ENCODE measurements at regions not wholly inside any gene's neighbourhood (a gene's known extent, or its start where the extent isn't known, plus 50 kb on each side); places are given as distances from the start of the nearest gene placed in this dataset.

- H3K4me1 ChIP-seq (ENCODE audit: control insufficient read depth, extremely low read depth, insufficient read depth, low read length), result no peaks in the 10 kb centered on the region
- TF ChIP-seq CTCF (conservative IDR thresholded peaks at IDR 0.05 in 1 of 2, IDR thresholded peaks at IDR 0.05 in 1 of 2; ENCODE audit: low read depth in 1 of 2, low read length in 2 of 2), result no peak
- no peak for DNase-seq (ENCODE audit: low read depth in 2 of 2)
Observed at GRCh38 chr13:72657379-72657778, 70.0 kb downstream of the MZT1 start.

GRCh38 chr13:72656357-72656756, 71.1 kb downstream of the MZT1 start:
- H3K4me1 ChIP-seq (ENCODE audit: control insufficient read depth, extremely low read depth, insufficient read depth, low read length), result no peaks in the 10 kb centered on the region
- H3K9me3 ChIP-seq (ENCODE audit: control insufficient read depth, insufficient read depth, low read depth, low read length), result no peaks in the 10 kb centered on the region
- H4K20me1 ChIP-seq (ENCODE audit: control insufficient read depth, extremely low read depth, insufficient read depth, low read length), result no peaks in the 10 kb centered on the region
- H3K27me3 ChIP-seq (ENCODE audit: control insufficient read depth, insufficient read depth, low read length), result no peaks in the 10 kb centered on the region
- no peak overlapping the region for H3K4me3 ChIP-seq (replicated peaks in 1 of 4; ENCODE audit: control extremely low read depth in 1 of 4, insufficient read depth in 1 of 4, low read depth in 3 of 4, low read length in 4 of 4)
- H3K79me2 ChIP-seq (ENCODE audit: control insufficient read depth, insufficient read depth, low read length), result no peaks in the 10 kb centered on the region
- TF ChIP-seq EZH2 (IDR thresholded peaks at IDR 0.05; ENCODE audit: low read length, missing control alignments) (no peak), CTCF (conservative IDR thresholded peaks at IDR 0.05 in 1 of 2, IDR thresholded peaks at IDR 0.05 in 1 of 2; ENCODE audit: low read depth in 1 of 2, low read length in 2 of 2) (no peak)
- H3K36me3 ChIP-seq (ENCODE audit: control insufficient read depth, insufficient read depth, low read length), result no peaks in the 10 kb centered on the region
- H2AFZ ChIP-seq (ENCODE audit: low read length), result no peak overlapping the region
- no peak overlapping the region for H3K27ac ChIP-seq (ENCODE audit: insufficient read depth, low read length)
- no peak overlapping the region for H3K9ac ChIP-seq (ENCODE audit: insufficient read depth, low read length)
- DNase-seq (ENCODE audit: low read depth in 2 of 2), result no peak
- no peak overlapping the region for H3K4me2 ChIP-seq (ENCODE audit: extremely low read depth, insufficient read depth, low read length)

More at GRCh38 chr13:72657379-72657778, 70.0 kb downstream of the MZT1 start:
- H4K20me1 ChIP-seq (ENCODE audit: control insufficient read depth, extremely low read depth, insufficient read depth, low read length), result no peaks in the 10 kb centered on the region
- no peak overlapping the region for H3K9ac ChIP-seq (ENCODE audit: insufficient read depth, low read length)
- no peaks in the 10 kb centered on the region for H3K79me2 ChIP-seq (ENCODE audit: control insufficient read depth, insufficient read depth, low read length)
- no peak overlapping the region for H3K27ac ChIP-seq (ENCODE audit: insufficient read depth, low read length)
- H3K36me3 ChIP-seq (ENCODE audit: control insufficient read depth, insufficient read depth, low read length), result no peaks in the 10 kb centered on the region
- no peak overlapping the region for H2AFZ ChIP-seq (ENCODE audit: low read length)
- no peak overlapping the region for H3K4me2 ChIP-seq (ENCODE audit: extremely low read depth, insufficient read depth, low read length)
- no peaks in the 10 kb centered on the region for H3K27me3 ChIP-seq (ENCODE audit: control insufficient read depth, insufficient read depth, low read length)
- no peaks in the 10 kb centered on the region for H3K9me3 ChIP-seq (ENCODE audit: control insufficient read depth, insufficient read depth, low read depth, low read length)
- H3K4me3 ChIP-seq (replicated peaks in 1 of 4; ENCODE audit: control extremely low read depth in 1 of 4, insufficient read depth in 1 of 4, low read depth in 3 of 4, low read length in 4 of 4), result no peak overlapping the region

GRCh38 chr13:72653506-72653905, 73.9 kb downstream of the MZT1 start:
- no peak overlapping the region for H2AFZ ChIP-seq (ENCODE audit: low read length)
- H3K4me3 ChIP-seq (replicated peaks in 1 of 4; ENCODE audit: control extremely low read depth in 1 of 4, insufficient read depth in 1 of 4, low read depth in 3 of 4, low read length in 4 of 4), result no peak overlapping the region
- H4K20me1 ChIP-seq (ENCODE audit: control insufficient read depth, extremely low read depth, insufficient read depth, low read length), result no peaks in the 10 kb centered on the region
- H3K79me2 ChIP-seq (ENCODE audit: control insufficient read depth, insufficient read depth, low read length), result no peaks in the 10 kb centered on the region
- H3K27ac ChIP-seq (ENCODE audit: insufficient read depth, low read length), result no peak overlapping the region
- no peak for TF ChIP-seq EZH2 (IDR thresholded peaks at IDR 0.05; ENCODE audit: low read length, missing control alignments)
- TF ChIP-seq CTCF (conservative IDR thresholded peaks at IDR 0.05 in 1 of 2, IDR thresholded peaks at IDR 0.05 in 1 of 2; ENCODE audit: low read depth in 1 of 2, low read length in 2 of 2), result no peak
- H3K4me2 ChIP-seq (ENCODE audit: extremely low read depth, insufficient read depth, low read length), result no peak overlapping the region
- H3K9ac ChIP-seq (ENCODE audit: insufficient read depth, low read length), result no peak overlapping the region
- H3K9me3 ChIP-seq (ENCODE audit: control insufficient read depth, insufficient read depth, low read depth, low read length), result no peaks in the 10 kb centered on the region
- no peaks in the 10 kb centered on the region for H3K4me1 ChIP-seq (ENCODE audit: control insufficient read depth, extremely low read depth, insufficient read depth, low read length)
- H3K36me3 ChIP-seq (ENCODE audit: control insufficient read depth, insufficient read depth, low read length), result no peaks in the 10 kb centered on the region
- H3K27me3 ChIP-seq (ENCODE audit: control insufficient read depth, insufficient read depth, low read length), result no peaks in the 10 kb centered on the region
- DNase-seq (ENCODE audit: low read depth in 2 of 2), result no peak

All from fibroblast of lung (primary cell).